K562 (cell line): ENCODE measurements at regions not wholly inside any gene's neighbourhood (a gene's known extent, or its start where the extent isn't known, plus 50 kb on each side); places are given as distances from the start of the nearest gene placed in this dataset.

Experiments used
- ATAC-seq: fragments of 200-7000 bp; cut with Tn5 transposase; 3 replicates; pipeline ENCODE4 v1.9.1; 2020; ENCODE audit warnings: moderate library complexity
- BruUV-seq: library from RNA; stranded (reverse); fragments of 400-500 nt; replicated peaks from 2 replicates; lab custom pipeline; 2021; lab: Mats Ljungman, UMichigan
- CTCF ChIA-PET: fragments of 300-600 bp; formaldehyde crosslinking; extraction: SDS; loops from one replicate; lab custom pipeline; 2021; ENCODE audit warnings: low intra/inter-chr PET ratio; lab: Yijun Ruan, JAX
- POLR2A ChIA-PET: fragments of 300-600, 350-650 bp; sonication (Branson Sonifier 250); formaldehyde crosslinking; extraction: SDS; loops from one replicate; lab custom pipeline; 2021; ENCODE audit warnings: antibody characterized with exemption, inconsistent platforms; lab: Yijun Ruan, JAX
- DNase-seq, 4 experiments: peaks; one replicate each; pipeline versions ENCODE4 v3.0.0 to v3.0.0-alpha.2; 2011 to 2018; ENCODE audit warnings: low spot score in 3 of 4, mixed read lengths in 3 of 4; ENCODE audit errors: extremely low read depth in 1 of 4
- FAIRE-seq: peaks from 2 replicates; lab custom pipeline; 2011; peaks lifted over from hg19 to GRCh38; lab: Jason Lieb, UNC
- H2AFZ ChIP-seq: 2 replicates; pipeline ENCODE4 v1.6.0; 2011; ENCODE audit warnings: low read depth, low read length, control low read depth, inconsistent platforms
- H3K27ac ChIP-seq: fragments of 200-600 bp; 3 replicates; pipeline ENCODE4 v1.8.0; 2011; ENCODE audit warnings: low read depth, mild to moderate bottlenecking, control low read depth, inconsistent platforms, low read length, moderate library complexity, mixed read lengths; ENCODE audit errors: extremely low read depth
- H3K27me3 ChIP-seq, 2 experiments: fragments of 300-600 bp in 1 of 2; 2 replicates in 1 of 2; 3 replicates in 1 of 2; pipeline versions ENCODE4 v1.6.0 to v1.8.0; 2011; ENCODE audit warnings: inconsistent platforms in 2 of 2, low read length in 2 of 2, mild to moderate bottlenecking in 1 of 2, mixed read lengths in 1 of 2, moderate library complexity in 1 of 2; ENCODE audit not compliant: control insufficient read depth in 2 of 2, insufficient read depth in 2 of 2
- H3K36me3 ChIP-seq: fragments of 300-600 bp; 3 replicates; pipeline ENCODE4 v1.8.0; 2011; ENCODE audit warnings: mild to moderate bottlenecking, low read length, inconsistent platforms; ENCODE audit not compliant: control insufficient read depth, insufficient read depth
- H3K4me1 ChIP-seq, 2 experiments: fragments of 200-600 bp in 1 of 2; replicated peaks in 1 of 2; 2 replicates in 1 of 2; 3 replicates in 1 of 2; pipeline versions ENCODE4 v1.5.1 to v1.8.0; 2011; ENCODE audit warnings: inconsistent platforms in 2 of 2, low read length in 2 of 2, mild to moderate bottlenecking in 1 of 2, mixed read lengths in 1 of 2, moderate library complexity in 1 of 2; ENCODE audit not compliant: control insufficient read depth in 2 of 2, insufficient read depth in 2 of 2
- H3K4me2 ChIP-seq: 2 replicates; pipeline ENCODE4 v1.6.1; 2011; ENCODE audit warnings: low read length, control low read depth, inconsistent platforms, mixed read lengths; ENCODE audit not compliant: insufficient read depth
- H3K4me3 ChIP-seq: fragments of 200-600 bp; sonication (generic), shearing (Covaris generic); 2 replicates; pipeline ENCODE4 v1.5.1; 2016; ENCODE audit warnings: control low read depth, inconsistent platforms
- H3K79me2 ChIP-seq: fragments of 200-600 bp; 3 replicates; pipeline ENCODE4 v1.8.0; 2011; ENCODE audit warnings: low read length, inconsistent platforms; ENCODE audit not compliant: control insufficient read depth, insufficient read depth
- H3K9ac ChIP-seq, 2 experiments: 2 replicates each; pipeline versions ENCODE4 v1.6.0 to v1.6.1; 2011; ENCODE audit warnings: low read depth in 2 of 2, low read length in 2 of 2, control low read depth in 1 of 2, inconsistent platforms in 1 of 2, mild to moderate bottlenecking in 1 of 2, mixed read lengths in 1 of 2; ENCODE audit not compliant: insufficient read depth in 1 of 2
- H3K9me1 ChIP-seq: one replicate; pipeline ENCODE4 v1.6.0; 2011; ENCODE audit warnings: inconsistent platforms, mild to moderate bottlenecking, low read length, moderate library complexity; ENCODE audit not compliant: control insufficient read depth, insufficient read depth
- H3K9me3 ChIP-seq: replicated peaks from 2 replicates; pipeline ENCODE4 v1.5.1; 2011; ENCODE audit warnings: low read depth, low read length, inconsistent platforms; ENCODE audit not compliant: control insufficient read depth, insufficient read depth
- H4K20me1 ChIP-seq: replicated peaks from 2 replicates; pipeline ENCODE4 v1.6.1; 2011; ENCODE audit warnings: low read length, inconsistent platforms, mixed read lengths; ENCODE audit not compliant: control insufficient read depth, insufficient read depth
- BRD4 ChIP-seq: fragments of 200-600 bp; sonication (generic); IDR thresholded peaks from 2 replicates; pipeline ENCODE4 v1.6.1; 2017; ENCODE audit warnings: inconsistent platforms
- BRD9 ChIP-seq: fragments of 450-650 bp; IDR thresholded peaks from 2 replicates; pipeline ENCODE4 v1.6.1; 2018; ENCODE audit warnings: low read depth; ENCODE audit not compliant: partially characterized antibody
- C11orf30 ChIP-seq: fragments of 450-650 bp; IDR thresholded peaks from 2 replicates; pipeline ENCODE4 v1.6.1; 2016; ENCODE audit warnings: low read depth, mild to moderate bottlenecking
- CHD4 ChIP-seq: fragments of 200-600 bp; sonication (generic); IDR thresholded peaks from 3 replicates; pipeline ENCODE4 v1.6.1; 2012; ENCODE audit warnings: low read depth, mild to moderate bottlenecking, mixed read lengths, low read length, inconsistent platforms; ENCODE audit not compliant: insufficient read depth, insufficient replicate concordance, poor library complexity, severe bottlenecking
- FOSL1 ChIP-seq: fragments of 200-800 bp; sonication (Bioruptor generic); conservative IDR thresholded peaks from 2 replicates; pipeline ENCODE4 v1.6.1; 2016; ENCODE audit warnings: missing genetic modification characterization, missing compliant biosample characterization
- MYC ChIP-seq, 2 experiments: fragments of 250-450 bp in 1 of 2; sonication (Bioruptor Pico) in 1 of 2; IDR thresholded peaks; 2 replicates each; pipeline versions ENCODE4 v1.5.1 to v1.6.1; 2012 to 2021; ENCODE audit warnings: low read depth in 2 of 2, borderline replicate concordance in 1 of 2, improper control_type of control experiment in 1 of 2, low read length in 1 of 2, mild to moderate bottlenecking in 1 of 2, moderate library complexity in 1 of 2
- NFATC3 ChIP-seq: fragments of 450-650 bp; IDR thresholded peaks from 2 replicates; pipeline ENCODE4 v1.6.1; 2017; ENCODE audit warnings: mild to moderate bottlenecking
- ZNF407 ChIP-seq: fragments of 450-650 bp; IDR thresholded peaks from 2 replicates; pipeline ENCODE4 v1.6.1; 2016; ENCODE audit warnings: low read depth
- WGBS: fragments of 100-300 bp; shearing (Covaris generic); methylation state at CpG from one replicate; pipeline ENCODE4 v1.1.6; 2016; ENCODE audit warnings: low coverage, mixed read lengths; ENCODE audit not compliant: insufficient coverage; ENCODE audit errors: missing lambda C conversion rate; 5-methylcytosine and 5-hydroxymethylcytosine counted together
- in situ Hi-C: fragments of 300-500 bp; cut with MboI; formaldehyde crosslinking; loops from 4 replicates; pipeline ENCODE4 v1.15.0; 2018; ENCODE audit warnings: inconsistent platforms, mixed read lengths
- intact Hi-C: fragments of 100-400 bp; cut with micrococcal nuclease; formaldehyde crosslinking; loops from 2 replicates; pipeline ENCODE4 v1.14.2; 2022
- TF ChIP-seq, protein P1 (sequence below): sonication (generic); formaldehyde crosslinking; IDR thresholded peaks from 2 replicates; pipeline ENCODE4 v1.8.1; 2023; ENCODE audit warnings: mild to moderate bottlenecking, missing genetic modification reagents

- DNase-seq (no peak), ATAC-seq (no peak), FAIRE-seq (no peak)
- Histone ChIP-seq H3K4me2 (no peak overlapping the region), H3K36me3 (no peaks in the 10 kb centered on the region), H3K9me1 (no peaks in the 10 kb centered on the region), H3K79me2 (no peaks in the 10 kb centered on the region), H3K9me3 (no peaks in the 10 kb centered on the region), H2AFZ (no peak overlapping the region), H4K20me1 (no peaks in the 10 kb centered on the region), H3K4me3 (no peak overlapping the region), H3K9ac (no peak overlapping the region), H3K27ac (no peak overlapping the region), H3K4me1 (no peaks in the 10 kb centered on the region), H3K27me3 (no peaks in the 10 kb centered on the region)
- intact Hi-C loops = no loop called here
- ChIA-PET POLR2A (no interaction called here), CTCF (no interaction called here)
- no TSS peak for BruUV-seq
- 0% methylated on average over 1 of the region's 1 CpG for WGBS
- in situ Hi-C loops = no loop called here
- TF ChIP-seq NFATC3 (no peak), MYC (IDR thresholded peaks at IDR 0.05; ENCODE audit: low read depth, low read length) (no peak), MYC (CRISPR knock-in tag; IDR thresholded peaks at IDR 0.05; ENCODE audit: borderline replicate concordance, low read depth) (no peak), BRD9 (no peak), C11orf30 (no peak), CHD4 (no peak), FOSL1 (tag) (no peak), ZNF407 (no peak), BRD4 (no peak)
- TF ChIP-seq, protein P1, sequence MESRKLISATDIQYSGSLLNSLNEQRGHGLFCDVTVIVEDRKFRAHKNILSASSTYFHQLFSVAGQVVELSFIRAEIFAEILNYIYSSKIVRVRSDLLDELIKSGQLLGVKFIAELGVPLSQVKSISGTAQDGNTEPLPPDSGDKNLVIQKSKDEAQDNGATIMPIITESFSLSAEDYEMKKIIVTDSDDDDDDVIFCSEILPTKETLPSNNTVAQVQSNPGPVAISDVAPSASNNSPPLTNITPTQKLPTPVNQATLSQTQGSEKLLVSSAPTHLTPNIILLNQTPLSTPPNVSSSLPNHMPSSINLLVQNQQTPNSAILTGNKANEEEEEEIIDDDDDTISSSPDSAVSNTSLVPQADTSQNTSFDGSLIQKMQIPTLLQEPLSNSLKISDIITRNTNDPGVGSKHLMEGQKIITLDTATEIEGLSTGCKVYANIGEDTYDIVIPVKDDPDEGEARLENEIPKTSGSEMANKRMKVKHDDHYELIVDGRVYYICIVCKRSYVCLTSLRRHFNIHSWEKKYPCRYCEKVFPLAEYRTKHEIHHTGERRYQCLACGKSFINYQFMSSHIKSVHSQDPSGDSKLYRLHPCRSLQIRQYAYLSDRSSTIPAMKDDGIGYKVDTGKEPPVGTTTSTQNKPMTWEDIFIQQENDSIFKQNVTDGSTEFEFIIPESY = no peak
Measured at GRCh38 chr13:76331943-76332712, 554.1 kb downstream of the KCTD12 start.
